ENCODE measurements at regions not wholly inside any gene's neighbourhood (a gene's known extent, or its start where the extent isn't known, plus 50 kb on each side); places are given as distances from the start of the nearest gene placed in this dataset.

GRCh38 chr5:82601861-82602260 is 323.7 kb upstream of the RPS23 start:
- no peak for TF ChIP-seq CTCF (IDR thresholded peaks at IDR 0.05; ENCODE audit: borderline replicate concordance, control extremely low read depth, extremely low read depth, insufficient read depth, missing control alignments)
- in situ Hi-C loops (cut with MboI; ENCODE audit: low sequenced_read_pairs, unreplicated experiment), result no loop called here

GRCh38 chr5:82601077-82601476 is 322.9 kb upstream of the RPS23 start:
- DNase-seq (ENCODE audit: low spot score), result no peak
- TF ChIP-seq CTCF (IDR thresholded peaks at IDR 0.05; ENCODE audit: borderline replicate concordance, control extremely low read depth, extremely low read depth, insufficient read depth, missing control alignments), result no peak
- in situ Hi-C loops (cut with MboI; ENCODE audit: low sequenced_read_pairs, unreplicated experiment), result no loop called here

More at GRCh38 chr5:82601861-82602260, 323.7 kb upstream of the RPS23 start:
- DNase-seq (ENCODE audit: low spot score), result no peak

GRCh38 chr5:82599692-82600091 is 321.5 kb upstream of the RPS23 start:
- DNase-seq (ENCODE audit: low spot score), result no peak
- TF ChIP-seq CTCF (IDR thresholded peaks at IDR 0.05; ENCODE audit: borderline replicate concordance, control extremely low read depth, extremely low read depth, insufficient read depth, missing control alignments), result no peak
- in situ Hi-C loops (cut with MboI; ENCODE audit: low sequenced_read_pairs, unreplicated experiment), result no loop called here

- in situ Hi-C loops (cut with MboI; ENCODE audit: low sequenced_read_pairs, unreplicated experiment), result no loop called here
- no peak for TF ChIP-seq CTCF (IDR thresholded peaks at IDR 0.05; ENCODE audit: borderline replicate concordance, control extremely low read depth, extremely low read depth, insufficient read depth, missing control alignments)
- no peak for DNase-seq (ENCODE audit: low spot score)
Observed at GRCh38 chr5:82599030-82599429, 320.9 kb upstream of the RPS23 start.

GRCh38 chr5:82597437-82597836 is 319.3 kb upstream of the RPS23 start:
- peak; percentile 4 for TF ChIP-seq CTCF (IDR thresholded peaks at IDR 0.05; ENCODE audit: borderline replicate concordance, control extremely low read depth, extremely low read depth, insufficient read depth, missing control alignments)
- no peak for DNase-seq (ENCODE audit: low spot score)
- in situ Hi-C loops (cut with MboI; ENCODE audit: low sequenced_read_pairs, unreplicated experiment), result no loop called here

- TF ChIP-seq CTCF (IDR thresholded peaks at IDR 0.05; ENCODE audit: borderline replicate concordance, control extremely low read depth, extremely low read depth, insufficient read depth, missing control alignments), result no peak
- in situ Hi-C loops (cut with MboI; ENCODE audit: low sequenced_read_pairs, unreplicated experiment), result no loop called here
- no peak for DNase-seq (ENCODE audit: low spot score)
Observed at GRCh38 chr5:82596451-82596850, 318.3 kb upstream of the RPS23 start.

- in situ Hi-C loops (cut with MboI; ENCODE audit: low sequenced_read_pairs, unreplicated experiment), result no loop called here
- TF ChIP-seq CTCF (IDR thresholded peaks at IDR 0.05; ENCODE audit: borderline replicate concordance, control extremely low read depth, extremely low read depth, insufficient read depth, missing control alignments), result no peak
- no peak for DNase-seq (ENCODE audit: low spot score)
Observed at GRCh38 chr5:82595113-82595512, 317.0 kb upstream of the RPS23 start.

All from GM13976 (cell line).